GM12875 (cell line): ENCODE measurements at regions not wholly inside any gene's neighbourhood (a gene's known extent, or its start where the extent isn't known, plus 50 kb on each side); places are given as distances from the start of the nearest gene placed in this dataset.

Source experiments
- H3K4me3 ChIP-seq: one replicate; pipeline ENCODE4 v1.5.1; 2011; ENCODE audit warnings: low read depth, low read length, control low read depth
- CTCF ChIP-seq: IDR thresholded peaks from 2 replicates; pipeline ENCODE4 v1.5.1; 2011; ENCODE audit warnings: low read depth, mild to moderate bottlenecking, control low read depth, inconsistent platforms, low read length, moderate library complexity, borderline replicate concordance; ENCODE audit not compliant: insufficient read depth

GRCh38 chr7:142308918-142309317 lies 51.1 kb upstream of the PRSS58 start:
- TF ChIP-seq CTCF, result no peak
- H3K4me3 ChIP-seq, result no peak overlapping the region

GRCh38 chr7:142308326-142308725 lies 50.5 kb upstream of the PRSS58 start:
- H3K4me3 ChIP-seq, result no peak overlapping the region
- no peak for TF ChIP-seq CTCF
